ENCODE measurements at regions not wholly inside any gene's neighbourhood (a gene's known extent, or its start where the extent isn't known, plus 50 kb on each side); places are given as distances from the start of the nearest gene placed in this dataset.

- TF ChIP-seq CTCF (IDR thresholded peaks at IDR 0.05 in 8 of 11, conservative IDR thresholded peaks at IDR 0.05 in 3 of 11) (no peak), POLR2A (IDR thresholded peaks at IDR 0.05) (no peak), POLR2AphosphoS5 (IDR thresholded peaks at IDR 0.05) (no peak)
Observed at GRCh38 chr3:127417709-127418559, 130.1 kb upstream of the PRR20G start.
